Liver (tissue), 3 donors: ENCODE measurements at regions not wholly inside any gene's neighbourhood (a gene's known extent, or its start where the extent isn't known, plus 50 kb on each side); places are given as distances from the start of the nearest gene placed in this dataset.

ENCODE experiments used
- EGR1 ChIP-seq, 2 donors: IDR thresholded peaks; 2 replicates each; pipeline ENCODE4 v1.6.1; 2016 to 2018; ENCODE audit warnings: antibody characterized with exemption in 2 of 2, low read depth in 2 of 2
- FOXA1 ChIP-seq: IDR thresholded peaks from 2 replicates; pipeline ENCODE4 v1.6.1; 2016; ENCODE audit warnings: antibody characterized with exemption
- GABPA ChIP-seq, 2 donors: IDR thresholded peaks in 1 of 2; conservative IDR thresholded peaks in 1 of 2; 2 replicates each; pipeline ENCODE4 v1.6.1; 2016; ENCODE audit warnings: antibody characterized with exemption in 2 of 2, mild to moderate bottlenecking in 1 of 2, moderate library complexity in 1 of 2
- HNF4A ChIP-seq, 2 donors: conservative IDR thresholded peaks; 2 replicates each; pipeline ENCODE4 v1.6.1; 2016; ENCODE audit warnings: antibody characterized with exemption in 2 of 2, mild to moderate bottlenecking in 2 of 2
- RAD21 ChIP-seq, 2 donors: IDR thresholded peaks; 2 replicates each; pipeline ENCODE4 v1.6.1; 2016; ENCODE audit warnings: antibody characterized with exemption in 2 of 2, mild to moderate bottlenecking in 2 of 2
- SP1 ChIP-seq: IDR thresholded peaks from 2 replicates; pipeline ENCODE4 v1.6.1; 2018; ENCODE audit warnings: antibody characterized with exemption, mild to moderate bottlenecking
- TAF1 ChIP-seq: conservative IDR thresholded peaks from 2 replicates; pipeline ENCODE4 v1.6.1; 2016; ENCODE audit warnings: antibody characterized with exemption, mild to moderate bottlenecking
- YY1 ChIP-seq: IDR thresholded peaks from 2 replicates; pipeline ENCODE4 v1.6.1; 2016; ENCODE audit warnings: antibody characterized with exemption, mild to moderate bottlenecking
- TF ChIP-seq, protein P1 (sequence below): fragments of 150-350 bp; IDR thresholded peaks from 2 replicates; pipeline ENCODE4 v1.5.1; 2017; ENCODE audit warnings: improper control_type of control experiment, low read depth, low read length; ENCODE audit not compliant: missing input control
- TF ChIP-seq, protein P2 (sequence below): IDR thresholded peaks from 2 replicates; pipeline ENCODE4 v1.6.1; 2016; ENCODE audit warnings: antibody characterized with exemption
- TF ChIP-seq, protein P3 (sequence below): IDR thresholded peaks from 2 replicates; pipeline ENCODE4 v1.6.1; 2016; ENCODE audit warnings: antibody characterized with exemption, mild to moderate bottlenecking
- TF ChIP-seq, protein P4 (sequence below): IDR thresholded peaks from 2 replicates; pipeline ENCODE4 v1.6.1; 2016; ENCODE audit warnings: antibody characterized with exemption
- donor health status: healthy.
- donor health status: healthy.

DNA sequence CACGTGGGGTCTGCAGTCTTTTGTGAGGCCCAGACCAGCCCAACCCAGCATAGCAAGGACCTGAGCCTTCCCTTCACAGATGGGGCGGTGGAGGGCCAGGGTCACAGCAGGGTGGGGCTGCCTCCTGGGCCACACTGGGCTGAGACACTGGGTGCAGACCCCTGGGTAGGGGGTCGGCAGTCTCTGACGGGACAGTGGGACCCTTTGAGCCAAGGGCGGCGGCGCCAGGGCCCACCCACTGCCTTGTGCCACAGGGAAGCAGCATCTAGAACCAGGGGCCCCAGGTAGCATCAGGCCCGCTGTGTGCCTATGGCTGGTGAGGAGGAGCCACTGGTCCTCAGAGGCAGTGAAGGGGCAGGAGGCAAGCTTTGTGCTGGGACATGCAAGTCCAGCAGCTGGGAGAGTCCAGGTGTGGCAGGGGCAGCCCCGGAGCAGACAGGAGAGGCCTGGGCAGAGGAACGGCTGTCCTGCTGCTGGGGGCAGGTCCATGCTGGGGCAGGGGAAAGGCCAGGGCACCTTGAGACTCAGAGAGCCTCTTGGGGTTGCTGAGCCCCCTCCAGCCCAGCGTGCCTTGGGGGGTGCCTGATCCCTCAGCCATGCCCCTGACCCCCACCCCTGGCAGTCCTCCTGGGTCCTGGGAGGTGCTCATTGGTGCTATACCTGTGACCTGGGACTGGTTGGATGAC lies 131.3 kb upstream of the NKX1-1 start:
- TF ChIP-seq, protein P1, sequence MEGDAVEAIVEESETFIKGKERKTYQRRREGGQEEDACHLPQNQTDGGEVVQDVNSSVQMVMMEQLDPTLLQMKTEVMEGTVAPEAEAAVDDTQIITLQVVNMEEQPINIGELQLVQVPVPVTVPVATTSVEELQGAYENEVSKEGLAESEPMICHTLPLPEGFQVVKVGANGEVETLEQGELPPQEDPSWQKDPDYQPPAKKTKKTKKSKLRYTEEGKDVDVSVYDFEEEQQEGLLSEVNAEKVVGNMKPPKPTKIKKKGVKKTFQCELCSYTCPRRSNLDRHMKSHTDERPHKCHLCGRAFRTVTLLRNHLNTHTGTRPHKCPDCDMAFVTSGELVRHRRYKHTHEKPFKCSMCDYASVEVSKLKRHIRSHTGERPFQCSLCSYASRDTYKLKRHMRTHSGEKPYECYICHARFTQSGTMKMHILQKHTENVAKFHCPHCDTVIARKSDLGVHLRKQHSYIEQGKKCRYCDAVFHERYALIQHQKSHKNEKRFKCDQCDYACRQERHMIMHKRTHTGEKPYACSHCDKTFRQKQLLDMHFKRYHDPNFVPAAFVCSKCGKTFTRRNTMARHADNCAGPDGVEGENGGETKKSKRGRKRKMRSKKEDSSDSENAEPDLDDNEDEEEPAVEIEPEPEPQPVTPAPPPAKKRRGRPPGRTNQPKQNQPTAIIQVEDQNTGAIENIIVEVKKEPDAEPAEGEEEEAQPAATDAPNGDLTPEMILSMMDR = no peak
- TF ChIP-seq HNF4A (conservative IDR thresholded peaks at IDR 0.05) (no peak), SP1 (no peak), EGR1 (IDR thresholded peaks at IDR 0.05; ENCODE audit: low read depth in 2 of 2) (no peak), RAD21 (IDR thresholded peaks at IDR 0.05) (no peak), FOXA1 (no peak), TAF1 (no peak), YY1 (no peak), GABPA (IDR thresholded peaks at IDR 0.05 in 1 of 2, conservative IDR thresholded peaks at IDR 0.05 in 1 of 2) (no peak)
- TF ChIP-seq, protein P2, sequence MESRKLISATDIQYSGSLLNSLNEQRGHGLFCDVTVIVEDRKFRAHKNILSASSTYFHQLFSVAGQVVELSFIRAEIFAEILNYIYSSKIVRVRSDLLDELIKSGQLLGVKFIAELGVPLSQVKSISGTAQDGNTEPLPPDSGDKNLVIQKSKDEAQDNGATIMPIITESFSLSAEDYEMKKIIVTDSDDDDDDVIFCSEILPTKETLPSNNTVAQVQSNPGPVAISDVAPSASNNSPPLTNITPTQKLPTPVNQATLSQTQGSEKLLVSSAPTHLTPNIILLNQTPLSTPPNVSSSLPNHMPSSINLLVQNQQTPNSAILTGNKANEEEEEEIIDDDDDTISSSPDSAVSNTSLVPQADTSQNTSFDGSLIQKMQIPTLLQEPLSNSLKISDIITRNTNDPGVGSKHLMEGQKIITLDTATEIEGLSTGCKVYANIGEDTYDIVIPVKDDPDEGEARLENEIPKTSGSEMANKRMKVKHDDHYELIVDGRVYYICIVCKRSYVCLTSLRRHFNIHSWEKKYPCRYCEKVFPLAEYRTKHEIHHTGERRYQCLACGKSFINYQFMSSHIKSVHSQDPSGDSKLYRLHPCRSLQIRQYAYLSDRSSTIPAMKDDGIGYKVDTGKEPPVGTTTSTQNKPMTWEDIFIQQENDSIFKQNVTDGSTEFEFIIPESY = no peak
- TF ChIP-seq, protein P3, sequence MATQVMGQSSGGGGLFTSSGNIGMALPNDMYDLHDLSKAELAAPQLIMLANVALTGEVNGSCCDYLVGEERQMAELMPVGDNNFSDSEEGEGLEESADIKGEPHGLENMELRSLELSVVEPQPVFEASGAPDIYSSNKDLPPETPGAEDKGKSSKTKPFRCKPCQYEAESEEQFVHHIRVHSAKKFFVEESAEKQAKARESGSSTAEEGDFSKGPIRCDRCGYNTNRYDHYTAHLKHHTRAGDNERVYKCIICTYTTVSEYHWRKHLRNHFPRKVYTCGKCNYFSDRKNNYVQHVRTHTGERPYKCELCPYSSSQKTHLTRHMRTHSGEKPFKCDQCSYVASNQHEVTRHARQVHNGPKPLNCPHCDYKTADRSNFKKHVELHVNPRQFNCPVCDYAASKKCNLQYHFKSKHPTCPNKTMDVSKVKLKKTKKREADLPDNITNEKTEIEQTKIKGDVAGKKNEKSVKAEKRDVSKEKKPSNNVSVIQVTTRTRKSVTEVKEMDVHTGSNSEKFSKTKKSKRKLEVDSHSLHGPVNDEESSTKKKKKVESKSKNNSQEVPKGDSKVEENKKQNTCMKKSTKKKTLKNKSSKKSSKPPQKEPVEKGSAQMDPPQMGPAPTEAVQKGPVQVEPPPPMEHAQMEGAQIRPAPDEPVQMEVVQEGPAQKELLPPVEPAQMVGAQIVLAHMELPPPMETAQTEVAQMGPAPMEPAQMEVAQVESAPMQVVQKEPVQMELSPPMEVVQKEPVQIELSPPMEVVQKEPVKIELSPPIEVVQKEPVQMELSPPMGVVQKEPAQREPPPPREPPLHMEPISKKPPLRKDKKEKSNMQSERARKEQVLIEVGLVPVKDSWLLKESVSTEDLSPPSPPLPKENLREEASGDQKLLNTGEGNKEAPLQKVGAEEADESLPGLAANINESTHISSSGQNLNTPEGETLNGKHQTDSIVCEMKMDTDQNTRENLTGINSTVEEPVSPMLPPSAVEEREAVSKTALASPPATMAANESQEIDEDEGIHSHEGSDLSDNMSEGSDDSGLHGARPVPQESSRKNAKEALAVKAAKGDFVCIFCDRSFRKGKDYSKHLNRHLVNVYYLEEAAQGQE = no peak
- TF ChIP-seq, protein P4, sequence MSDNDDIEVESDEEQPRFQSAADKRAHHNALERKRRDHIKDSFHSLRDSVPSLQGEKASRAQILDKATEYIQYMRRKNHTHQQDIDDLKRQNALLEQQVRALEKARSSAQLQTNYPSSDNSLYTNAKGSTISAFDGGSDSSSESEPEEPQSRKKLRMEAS = no peak
